ENCODE measurements at regions not wholly inside any gene's neighbourhood (a gene's known extent, or its start where the extent isn't known, plus 50 kb on each side); places are given as distances from the start of the nearest gene placed in this dataset.

- no peak for FAIRE-seq
Measured at GRCh38 chr10:36087006-36088005, 445.2 kb upstream of the FZD8 start.

- no peak for FAIRE-seq
Measured at GRCh38 chr10:36075196-36075595, 433.1 kb upstream of the FZD8 start.

GRCh38 chr10:36073796-36074345 is 431.8 kb upstream of the FZD8 start:
- no peak for FAIRE-seq

GRCh38 chr10:36068542-36068941 is 426.4 kb upstream of the FZD8 start:
- FAIRE-seq, result no peak

- no peak for FAIRE-seq
Measured at GRCh38 chr10:36067748-36068147, 425.7 kb upstream of the FZD8 start.

- no peak for FAIRE-seq
Measured at GRCh38 chr10:36066850-36067249, 424.8 kb upstream of the FZD8 start.

GRCh38 chr10:36066102-36066501 is 424.0 kb upstream of the FZD8 start:
- FAIRE-seq, result no peak

GRCh38 chr10:36063396-36063795 is 421.3 kb upstream of the FZD8 start:
- FAIRE-seq, result no peak

GRCh38 chr10:36057731-36058130 is 415.6 kb upstream of the FZD8 start:
- no peak for FAIRE-seq

- FAIRE-seq, result no peak
Measured at GRCh38 chr10:36057180-36057579, 415.1 kb upstream of the FZD8 start.

GRCh38 chr10:36053775-36054174 is 411.7 kb upstream of the FZD8 start:
- no peak for FAIRE-seq

- no peak for FAIRE-seq
Measured at GRCh38 chr10:36053271-36053670, 411.2 kb upstream of the FZD8 start.

GRCh38 chr10:36051500-36051991 is 409.4 kb upstream of the FZD8 start:
- FAIRE-seq, result no peak

- no peak for FAIRE-seq
Measured at GRCh38 chr10:36050763-36051499, 408.8 kb upstream of the FZD8 start.

- FAIRE-seq, result no peak
Measured at GRCh38 chr10:36048780-36049179, 406.7 kb upstream of the FZD8 start.

GRCh38 chr10:36048236-36048635 is 406.1 kb upstream of the FZD8 start:
- no peak for FAIRE-seq

GRCh38 chr10:36042135-36042534 is 400.0 kb upstream of the FZD8 start:
- FAIRE-seq, result no peak

GRCh38 chr10:36038316-36038955 is 396.3 kb upstream of the FZD8 start:
- FAIRE-seq, result no peak

GRCh38 chr10:36036137-36036536 is 394.0 kb upstream of the FZD8 start:
- FAIRE-seq, result no peak

- no peak for FAIRE-seq
Measured at GRCh38 chr10:36033808-36034207, 391.7 kb upstream of the FZD8 start.

GRCh38 chr10:36030516-36030915 is 388.4 kb upstream of the FZD8 start:
- no peak for FAIRE-seq

- FAIRE-seq, result no peak
Measured at GRCh38 chr10:36026656-36027390, 384.7 kb upstream of the FZD8 start.

Measured in endometrium (tissue), 2 donors.